Stimulated activated CD4-positive, alpha-beta T cell treated with anti-CD3 and anti-CD28 coated beads, Interleukin-4, amount 100 ng/mL, for 4 hours (primary cell): ENCODE measurements at regions not wholly inside any gene's neighbourhood (a gene's known extent, or its start where the extent isn't known, plus 50 kb on each side); places are given as distances from the start of the nearest gene placed in this dataset.
"Not testable (repeated sequence)": the region's sequence is repeated elsewhere in the genome, so short reads cannot be mapped to it uniquely, and the experiment has no call there.

Experiments
- DNase-seq, 2 experiments: peaks; one replicate each; pipeline ENCODE4 v3.0.0-alpha.2; 2020

DNA sequence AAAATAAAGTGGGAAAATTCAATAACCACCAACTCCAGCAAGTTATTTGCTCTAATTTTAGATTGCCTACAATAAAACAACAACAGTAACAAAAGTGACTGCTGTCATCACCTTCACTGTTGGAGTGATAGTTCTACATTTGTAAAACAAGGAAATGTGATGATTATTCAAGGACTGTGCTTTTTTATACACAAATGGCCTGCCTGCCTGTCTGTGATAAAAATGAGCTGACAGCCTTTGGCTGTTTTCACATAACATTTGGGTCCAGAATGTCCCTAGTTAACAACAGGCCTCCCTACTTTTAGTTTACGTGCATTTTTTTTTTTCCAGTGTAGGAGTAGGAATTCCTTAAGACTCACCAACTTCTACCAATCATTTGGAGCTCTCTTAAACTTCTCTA lies 768.8 kb downstream of the PDCD6IP start:
- no peak for DNase-seq

DNA sequence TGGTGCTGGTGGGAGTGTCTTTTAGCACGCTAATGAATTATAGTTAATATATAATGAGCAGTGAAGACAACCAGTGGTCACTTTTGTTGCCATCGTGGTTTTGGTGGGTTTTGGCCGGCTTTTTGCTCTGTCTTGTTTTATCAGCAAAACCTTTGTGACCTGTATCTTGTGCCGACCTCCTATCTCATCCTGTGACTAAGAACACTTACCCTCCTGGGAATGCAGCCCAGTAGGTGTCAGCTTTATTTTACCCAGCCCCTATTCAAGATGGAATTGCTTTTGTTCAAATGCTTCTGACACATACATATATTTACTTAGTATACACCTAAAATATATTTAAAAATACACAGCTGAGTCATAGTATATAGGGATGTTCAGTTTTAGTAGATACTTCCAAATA lies 770.3 kb downstream of the PDCD6IP start:
- no peak for DNase-seq

DNA sequence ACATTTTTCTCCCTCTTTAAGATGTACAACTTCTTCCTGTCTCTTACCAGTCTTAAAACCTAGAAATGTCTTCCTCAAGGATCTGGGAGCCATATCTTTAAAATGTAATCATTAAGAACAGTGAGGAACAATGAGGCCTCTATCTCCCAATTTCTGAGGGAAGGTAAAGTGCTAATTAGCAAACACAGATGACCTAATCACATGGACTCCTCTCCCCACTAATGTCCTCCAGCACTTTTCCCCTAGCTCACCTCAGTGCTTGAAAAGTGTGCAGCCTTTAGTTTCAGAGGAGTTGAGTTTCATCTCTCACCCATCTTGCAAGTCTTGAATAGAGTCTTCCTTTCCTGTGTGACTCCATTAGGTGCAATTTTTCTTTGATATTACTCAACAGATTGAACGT lies 771.0 kb downstream of the PDCD6IP start:
- DNase-seq: no peak

GRCh38 chr3:34570916-34571705 lies 772.7 kb downstream of the PDCD6IP start:
- DNase-seq: no peak

GRCh38 chr3:34571714-34572113 lies 773.3 kb downstream of the PDCD6IP start:
- no peak for DNase-seq

DNA sequence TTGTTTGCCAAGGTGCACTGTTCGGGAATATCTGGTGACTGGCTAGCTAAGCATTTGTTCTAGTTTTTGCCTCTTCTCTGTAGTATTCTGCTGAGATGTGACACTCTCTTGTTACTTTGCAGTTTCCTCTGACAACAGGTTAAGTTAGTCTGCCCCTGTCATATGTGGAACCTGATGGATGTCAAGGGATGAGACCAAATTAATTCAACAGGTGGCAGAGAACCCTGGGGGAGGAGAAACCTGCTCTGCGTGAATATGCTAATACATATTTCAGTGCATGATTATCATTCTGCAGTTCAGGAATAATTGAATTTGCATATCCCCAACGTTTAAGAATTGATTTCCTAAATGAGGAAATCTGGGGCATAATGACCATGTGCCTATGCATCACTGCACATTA lies 777.3 kb downstream of the PDCD6IP start:
- no peak for DNase-seq

DNA sequence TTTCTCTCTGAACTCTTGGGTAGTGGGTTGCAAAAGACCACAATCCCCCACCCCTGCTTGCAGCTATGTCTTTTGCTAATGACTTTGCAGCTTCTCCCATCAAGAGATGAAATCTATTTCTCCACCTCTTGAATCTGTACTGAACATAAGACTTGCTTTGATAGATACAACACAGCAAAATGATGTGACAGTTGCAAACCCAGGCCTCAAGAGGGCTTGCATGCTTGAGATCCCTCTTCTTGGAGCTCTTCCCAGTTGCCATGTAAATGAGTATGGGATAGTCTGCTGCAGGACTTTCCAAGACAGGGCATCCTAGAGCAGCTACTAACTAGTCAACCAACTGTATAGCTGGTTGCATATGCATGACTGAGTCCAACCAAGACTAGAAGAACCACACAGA lies 783.6 kb downstream of the PDCD6IP start:
- no peak for DNase-seq

GRCh38 chr3:34583451-34583850 lies 785.0 kb downstream of the PDCD6IP start:
- no peak for DNase-seq

DNA sequence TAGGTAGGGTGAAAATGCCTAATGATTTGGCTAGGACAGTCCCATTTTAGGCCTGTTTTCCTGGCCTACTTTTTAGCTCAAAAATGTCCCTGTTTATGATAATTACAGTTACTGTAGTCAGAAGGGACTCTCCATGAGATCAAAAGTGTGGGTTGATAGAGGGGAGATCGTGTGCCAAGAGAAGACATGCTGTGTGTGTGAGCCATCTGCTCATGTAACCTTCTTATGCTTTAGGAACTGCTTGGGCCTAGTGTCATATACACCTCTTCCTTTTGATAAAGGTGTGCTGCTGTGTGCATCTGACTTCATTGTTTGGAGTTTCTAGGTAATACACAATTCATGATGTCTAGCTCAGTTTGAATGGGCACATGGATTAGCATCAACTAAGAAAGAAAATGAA lies 786.5 kb downstream of the PDCD6IP start:
- DNase-seq: no peak

GRCh38 chr3:34599595-34599994 lies 801.2 kb downstream of the PDCD6IP start:
- DNase-seq: no peak

- DNase-seq: no peak
Measured at GRCh38 chr3:34619990-34620389, 821.6 kb downstream of the PDCD6IP start.

DNA sequence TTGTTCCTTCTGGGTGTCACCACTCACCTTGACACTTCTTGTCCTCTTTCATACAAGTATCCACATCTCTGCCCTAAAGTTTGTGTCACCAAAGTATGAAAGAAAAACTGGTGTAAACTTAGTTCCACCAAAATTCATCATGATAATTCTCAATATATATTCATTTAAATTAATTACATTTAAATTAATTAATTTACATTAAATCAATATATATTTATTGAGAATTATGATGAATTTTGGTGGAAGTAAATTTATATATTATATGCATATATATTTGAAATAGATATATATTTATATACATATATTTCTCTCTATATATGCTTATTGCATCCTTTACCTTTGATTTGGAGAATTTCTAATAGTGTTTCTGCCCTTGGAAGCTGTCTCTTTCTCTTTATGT lies 828.3 kb downstream of the PDCD6IP start:
- no peak for DNase-seq

- no peak for DNase-seq
Measured at GRCh38 chr3:34634939-34635338, 836.5 kb downstream of the PDCD6IP start.

GRCh38 chr3:34635352-34635850 lies 837.0 kb downstream of the PDCD6IP start:
- DNase-seq: no peak

DNA sequence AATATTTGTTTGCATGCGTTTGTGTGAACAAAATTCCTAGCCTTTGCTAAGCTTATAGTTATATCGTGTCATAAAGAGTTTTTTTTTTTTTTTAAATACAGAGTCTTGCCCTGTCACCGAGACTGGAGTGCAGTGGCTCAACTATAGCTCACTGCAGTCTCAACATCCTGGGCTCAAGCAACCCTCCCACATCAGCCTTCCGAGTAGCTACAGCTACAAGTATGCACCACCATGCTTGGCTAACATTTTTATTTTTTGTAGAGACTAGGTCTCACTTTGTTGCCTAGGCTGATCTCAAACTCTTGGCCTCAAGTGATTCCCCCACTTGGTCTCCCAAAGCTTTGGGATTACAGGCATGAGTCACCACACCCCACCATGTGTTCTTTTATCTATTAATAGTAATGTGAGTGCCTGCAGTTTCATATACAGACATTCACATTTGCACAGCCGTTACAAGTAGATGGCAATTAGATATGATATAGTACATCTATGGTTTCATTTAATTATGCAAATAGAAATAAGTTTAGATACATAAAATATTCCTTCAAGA lies 848.6 kb downstream of the PDCD6IP start:
- DNase-seq: no peak

- no peak for DNase-seq
Measured at GRCh38 chr3:34650131-34650530, 851.7 kb downstream of the PDCD6IP start.

GRCh38 chr3:34668915-34669314 lies 870.5 kb downstream of the PDCD6IP start:
- no peak for DNase-seq

- no peak for DNase-seq
Measured at GRCh38 chr3:34669490-34669889, 871.1 kb downstream of the PDCD6IP start.

- DNase-seq: no peak
Measured at GRCh38 chr3:34675383-34676120, 877.1 kb downstream of the PDCD6IP start.

DNA sequence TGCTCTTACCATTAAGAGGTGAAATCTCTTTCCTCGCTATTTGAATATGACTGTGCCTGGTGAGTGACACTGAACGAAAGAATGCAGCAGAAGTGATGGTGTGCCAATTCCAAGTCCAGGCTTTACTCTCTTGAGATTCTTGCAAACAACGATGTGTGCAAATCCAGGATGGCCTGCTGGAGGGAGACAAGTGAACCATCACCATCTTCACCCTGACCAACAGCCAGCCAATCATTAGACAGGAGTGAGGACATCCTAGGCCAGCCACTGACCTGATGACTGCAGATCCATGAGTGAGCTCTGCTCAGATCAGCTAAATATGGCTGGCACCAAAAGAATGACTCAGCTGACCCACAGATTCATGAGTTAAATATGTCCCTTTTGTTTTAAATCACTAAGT lies 878.0 kb downstream of the PDCD6IP start:
- no peak for DNase-seq

GRCh38 chr3:34678575-34678974 lies 880.1 kb downstream of the PDCD6IP start:
- DNase-seq: no peak

GRCh38 chr3:34679055-34679454 lies 880.6 kb downstream of the PDCD6IP start:
- not testable (repeated sequence) for DNase-seq

DNA sequence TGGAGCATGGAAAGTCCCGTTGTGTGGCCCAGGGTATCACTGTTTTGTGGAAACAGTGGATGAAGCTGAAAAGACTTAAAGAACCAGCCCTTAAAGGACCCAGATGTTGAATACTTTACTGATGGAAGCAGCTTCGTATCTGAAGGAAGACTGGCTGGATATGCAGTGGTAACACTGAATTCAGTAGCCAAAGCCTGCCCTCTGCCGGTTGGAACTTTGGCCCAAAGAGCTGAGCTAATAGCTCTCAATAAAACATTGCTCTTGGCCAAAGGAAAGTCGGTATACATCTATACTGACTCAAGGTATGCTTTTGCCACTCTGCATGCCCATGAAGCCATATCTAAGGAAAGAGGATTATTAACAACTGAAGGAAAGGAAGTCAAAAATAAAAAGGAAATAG lies 885.4 kb downstream of the PDCD6IP start:
- DNase-seq: peak in 1 of 2 experiments; percentile 3

DNA sequence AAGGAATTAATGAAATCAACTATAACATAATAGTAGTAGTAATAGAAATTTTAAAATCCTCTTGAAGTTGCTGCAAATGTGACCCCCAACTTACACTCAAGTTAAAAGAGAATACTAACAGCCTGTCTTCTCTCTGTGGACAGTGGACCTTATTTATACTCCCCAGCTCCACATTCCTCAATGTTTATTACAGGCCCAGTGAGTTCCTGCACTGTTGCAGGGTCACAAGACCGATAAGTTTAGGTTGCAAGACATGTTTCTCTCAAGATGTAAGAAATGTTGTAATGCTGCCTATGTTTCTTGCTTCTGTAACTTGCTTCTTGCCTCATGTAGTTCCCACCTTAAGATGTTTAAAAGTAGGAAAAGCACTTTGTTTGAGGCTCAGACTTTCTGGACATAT lies 888.1 kb downstream of the PDCD6IP start:
- no peak for DNase-seq
